ENCODE measurements at regions not wholly inside any gene's neighbourhood (a gene's known extent, or its start where the extent isn't known, plus 50 kb on each side); places are given as distances from the start of the nearest gene placed in this dataset.

DNA sequence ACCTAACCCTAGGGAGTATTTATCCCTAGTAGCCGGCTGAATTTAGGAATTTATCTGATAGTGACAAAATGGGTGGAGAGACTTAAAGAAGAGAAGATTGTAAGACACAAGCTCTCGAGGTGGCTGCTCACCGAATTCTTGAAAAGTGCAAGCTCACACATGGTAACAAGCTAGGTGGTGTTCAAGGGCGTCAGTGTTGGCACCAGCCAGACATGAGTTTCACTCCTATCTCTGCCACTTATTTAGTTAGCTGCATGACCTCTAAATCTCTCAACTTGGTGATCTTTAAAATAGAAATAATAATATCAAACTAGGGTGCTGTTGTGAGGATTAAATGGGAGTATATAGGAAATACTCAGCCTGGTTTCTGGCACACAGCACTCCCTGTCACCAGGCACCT is 102.6 kb upstream of the APCDD1 start:
- no peak overlapping the region for H3K4me3 ChIP-seq (ENCODE audit: low read length)
- H3K27ac ChIP-seq (ENCODE audit: low read length): no peak overlapping the region
- H3K9ac ChIP-seq (ENCODE audit: low read length): no peak overlapping the region

GRCh38 chr18:10352671-10353070 is 101.8 kb upstream of the APCDD1 start:
- Histone ChIP-seq H2AFZ (ENCODE audit: low read length) (no peak overlapping the region), H3K4me3 (ENCODE audit: low read length) (no peak overlapping the region), H3F3A (ENCODE audit: insufficient read depth, low read length) (no peaks in the 10 kb centered on the region), H3K9ac (ENCODE audit: low read length) (no peak overlapping the region), H3K4me2 (ENCODE audit: low read depth, low read length) (no peak overlapping the region), H3K79me2 (ENCODE audit: low read length) (no peaks in the 10 kb centered on the region), H3K9me3 (replicated peaks; ENCODE audit: insufficient read depth, low read length) (no peaks in the 10 kb centered on the region), H3K27me3 (replicated peaks; ENCODE audit: insufficient read depth, low read length) (no peaks in the 10 kb centered on the region), H3K36me3 (replicated peaks; ENCODE audit: insufficient read depth, low read length) (no peaks in the 10 kb centered on the region), H3K27ac (ENCODE audit: low read length) (no peak overlapping the region), H3K9me2 (replicated peaks; ENCODE audit: insufficient read depth, low read length) (no peaks in the 10 kb centered on the region), H4K20me1 (ENCODE audit: insufficient read depth, low read length) (no peaks in the 10 kb centered on the region), H3K4me1 (ENCODE audit: low read length) (no peaks in the 10 kb centered on the region)
- TF ChIP-seq CTCF (IDR thresholded peaks at IDR 0.05; ENCODE audit: low read length) (no peak), EZH2 (optimal IDR thresholded peaks at IDR 0.05; ENCODE audit: low read depth, low read length) (no peak)
- no peak for DNase-seq

More for the DNA sequence above, 102.6 kb upstream of the APCDD1 start:
- no peak for TF ChIP-seq CTCF (IDR thresholded peaks at IDR 0.05; ENCODE audit: low read length)
- no peak for TF ChIP-seq EZH2 (optimal IDR thresholded peaks at IDR 0.05; ENCODE audit: low read depth, low read length)
- TF ChIP-seq EZH2phosphoT487 (IDR thresholded peaks at IDR 0.05; ENCODE audit: low read length): no peak
- Histone ChIP-seq H3K79me2 (ENCODE audit: low read length) (no peaks in the 10 kb centered on the region), H3K27me3 (replicated peaks; ENCODE audit: insufficient read depth, low read length) (no peaks in the 10 kb centered on the region), H3K4me2 (ENCODE audit: low read depth, low read length) (no peak overlapping the region), H3K4me1 (ENCODE audit: low read length) (no peaks in the 10 kb centered on the region), H3F3A (ENCODE audit: insufficient read depth, low read length) (no peaks in the 10 kb centered on the region), H3K9me2 (replicated peaks; ENCODE audit: insufficient read depth, low read length) (no peaks in the 10 kb centered on the region), H2AFZ (ENCODE audit: low read length) (no peak overlapping the region), H3K9me3 (replicated peaks; ENCODE audit: insufficient read depth, low read length) (no peaks in the 10 kb centered on the region), H3K36me3 (replicated peaks; ENCODE audit: insufficient read depth, low read length) (no peaks in the 10 kb centered on the region), H4K20me1 (ENCODE audit: insufficient read depth, low read length) (no peaks in the 10 kb centered on the region)
- DNase-seq: no peak

DNA sequence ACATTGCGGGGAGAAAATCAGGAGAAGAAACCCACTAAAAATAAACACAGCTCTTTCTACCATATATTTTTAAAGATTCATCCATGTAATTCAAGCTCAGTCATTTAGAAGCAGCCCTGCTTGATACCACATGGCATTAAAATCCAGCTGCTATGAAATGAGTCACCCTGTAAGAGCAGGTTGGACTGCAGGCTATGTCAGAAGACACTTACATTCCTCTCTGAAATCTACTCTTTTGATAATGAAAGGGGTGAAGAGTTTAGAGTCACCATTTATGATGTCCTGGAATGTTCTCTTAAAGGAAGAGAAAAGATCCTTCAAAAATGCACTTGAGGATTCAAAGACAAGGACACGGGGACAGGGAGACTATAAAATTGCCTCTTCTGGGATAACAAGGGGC is 100.6 kb upstream of the APCDD1 start:
- no peaks in the 10 kb centered on the region for H3K9me2 ChIP-seq (replicated peaks; ENCODE audit: insufficient read depth, low read length)
- no peaks in the 10 kb centered on the region for H3K79me2 ChIP-seq (ENCODE audit: low read length)
- no peak overlapping the region for H3K4me2 ChIP-seq (ENCODE audit: low read depth, low read length)
- no peak overlapping the region for H3K9ac ChIP-seq (ENCODE audit: low read length)
- H4K20me1 ChIP-seq (ENCODE audit: insufficient read depth, low read length): no peaks in the 10 kb centered on the region
- H3F3A ChIP-seq (ENCODE audit: insufficient read depth, low read length): no peaks in the 10 kb centered on the region
- no peaks in the 10 kb centered on the region for H3K36me3 ChIP-seq (replicated peaks; ENCODE audit: insufficient read depth, low read length)
- no peaks in the 10 kb centered on the region for H3K4me1 ChIP-seq (ENCODE audit: low read length)
- TF ChIP-seq EZH2phosphoT487 (IDR thresholded peaks at IDR 0.05; ENCODE audit: low read length): no peak
- no peak for TF ChIP-seq EZH2 (optimal IDR thresholded peaks at IDR 0.05; ENCODE audit: low read depth, low read length)
- no peak overlapping the region for H3K27ac ChIP-seq (ENCODE audit: low read length)
- no peak for DNase-seq
- no peaks in the 10 kb centered on the region for H3K27me3 ChIP-seq (replicated peaks; ENCODE audit: insufficient read depth, low read length)
- no peaks in the 10 kb centered on the region for H3K9me3 ChIP-seq (replicated peaks; ENCODE audit: insufficient read depth, low read length)
- no peak overlapping the region for H3K4me3 ChIP-seq (ENCODE audit: low read length)
- H2AFZ ChIP-seq (ENCODE audit: low read length): no peak overlapping the region

DNA sequence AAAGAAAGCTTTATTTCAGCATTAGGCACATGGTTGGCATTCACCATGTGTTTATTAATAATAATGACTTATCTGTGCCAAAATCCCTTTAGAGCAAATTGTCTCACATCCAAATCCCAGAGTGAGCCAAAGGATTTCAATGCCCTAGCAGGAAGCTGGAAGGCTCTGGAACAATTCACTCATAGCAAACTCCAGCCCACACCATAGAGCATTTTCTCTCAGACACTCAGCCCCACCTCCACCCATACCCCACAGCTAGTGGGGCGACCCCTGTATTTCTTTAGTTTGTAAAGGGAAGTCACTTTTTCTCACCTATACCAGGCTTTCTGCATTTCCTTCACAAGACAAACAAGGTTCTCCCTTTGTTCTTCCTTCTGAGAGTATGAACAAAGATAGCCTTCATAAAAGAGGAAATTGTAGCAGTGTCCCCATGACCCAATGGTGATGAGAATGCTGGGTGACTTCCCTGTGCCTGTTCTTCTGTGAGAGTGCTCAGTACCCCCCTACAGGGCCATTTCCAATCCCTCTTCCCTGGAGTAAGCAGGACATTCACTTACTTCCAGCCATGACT is 100.1 kb upstream of the APCDD1 start:
- no peak overlapping the region for H3K9ac ChIP-seq (ENCODE audit: low read length)
- H3K27me3 ChIP-seq (replicated peaks; ENCODE audit: insufficient read depth, low read length): no peaks in the 10 kb centered on the region
- TF ChIP-seq EZH2phosphoT487 (IDR thresholded peaks at IDR 0.05; ENCODE audit: low read length) (no peak), EZH2 (optimal IDR thresholded peaks at IDR 0.05; ENCODE audit: low read depth, low read length) (no peak), CTCF (IDR thresholded peaks at IDR 0.05; ENCODE audit: low read length) (no peak)
- H3K9me2 ChIP-seq (replicated peaks; ENCODE audit: insufficient read depth, low read length): no peaks in the 10 kb centered on the region
- H3K27ac ChIP-seq (ENCODE audit: low read length): no peak overlapping the region
- no peaks in the 10 kb centered on the region for H3K79me2 ChIP-seq (ENCODE audit: low read length)
- no peak overlapping the region for H2AFZ ChIP-seq (ENCODE audit: low read length)
- H3K4me1 ChIP-seq (ENCODE audit: low read length): no peaks in the 10 kb centered on the region
- H3K4me3 ChIP-seq (ENCODE audit: low read length): no peak overlapping the region
- no peaks in the 10 kb centered on the region for H4K20me1 ChIP-seq (ENCODE audit: insufficient read depth, low read length)
- no peak for DNase-seq
- no peaks in the 10 kb centered on the region for H3K36me3 ChIP-seq (replicated peaks; ENCODE audit: insufficient read depth, low read length)
- H3K9me3 ChIP-seq (replicated peaks; ENCODE audit: insufficient read depth, low read length): no peaks in the 10 kb centered on the region
- H3K4me2 ChIP-seq (ENCODE audit: low read depth, low read length): no peak overlapping the region
- no peaks in the 10 kb centered on the region for H3F3A ChIP-seq (ENCODE audit: insufficient read depth, low read length)

Measured in MM.1S (cell line).